Stimulated activated naive CD8-positive, alpha-beta T cell treated with anti-CD3 and anti-CD28 coated beads, Interleukin-15, Interleukin-2, amounts not matched to agents 100 ng/mL and 50 ng/mL, for 24 hours (primary cell): ENCODE measurements at regions not wholly inside any gene's neighbourhood (a gene's known extent, or its start where the extent isn't known, plus 50 kb on each side); places are given as distances from the start of the nearest gene placed in this dataset.

ENCODE experiments used
- H3K27ac Mint-ChIP-seq: one replicate; pipeline ENCODE4 v1.8.0; 2021; ENCODE audit warnings: mild to moderate bottlenecking, mixed read lengths
- H3K27me3 Mint-ChIP-seq: one replicate; pipeline ENCODE4 v1.8.0; 2021; ENCODE audit warnings: mixed read lengths
- H3K36me3 Mint-ChIP-seq: one replicate; pipeline ENCODE4 v1.8.0; 2021; ENCODE audit warnings: low read depth, mixed read lengths
- H3K4me1 Mint-ChIP-seq: one replicate; pipeline ENCODE4 v1.8.0; 2021; ENCODE audit warnings: low read depth, mixed read lengths
- H3K4me3 Mint-ChIP-seq: one replicate; pipeline ENCODE4 v1.8.0; 2021; ENCODE audit warnings: mild to moderate bottlenecking, mixed read lengths
- H3K9me3 Mint-ChIP-seq: one replicate; pipeline ENCODE4 v1.8.0; 2021; ENCODE audit warnings: mixed read lengths

- Mint-ChIP-seq H3K36me3 (no peaks in the 10 kb centered on the region), H3K27ac (no peak overlapping the region), H3K9me3 (no peaks in the 10 kb centered on the region), H3K4me3 (no peak overlapping the region), H3K4me1 (no peaks in the 10 kb centered on the region), H3K27me3 (no peaks in the 10 kb centered on the region)
Measured at GRCh38 chr10:71077796-71078453, 134.4 kb upstream of the UNC5B start.

GRCh38 chr10:71078454-71079145 is 133.8 kb upstream of the UNC5B start:
- no peaks in the 10 kb centered on the region for H3K36me3 Mint-ChIP-seq
- H3K9me3 Mint-ChIP-seq, result no peaks in the 10 kb centered on the region
- no peak overlapping the region for H3K27ac Mint-ChIP-seq
- no peak overlapping the region for H3K4me3 Mint-ChIP-seq
- H3K27me3 Mint-ChIP-seq, result no peaks in the 10 kb centered on the region
- no peaks in the 10 kb centered on the region for H3K4me1 Mint-ChIP-seq

- Mint-ChIP-seq H3K27ac (no peak overlapping the region), H3K27me3 (no peaks in the 10 kb centered on the region), H3K9me3 (no peaks in the 10 kb centered on the region), H3K4me1 (no peaks in the 10 kb centered on the region), H3K4me3 (no peak overlapping the region), H3K36me3 (no peaks in the 10 kb centered on the region)
Measured at GRCh38 chr10:71079761-71080380, 132.5 kb upstream of the UNC5B start.

- Mint-ChIP-seq H3K27ac (no peak overlapping the region), H3K9me3 (no peaks in the 10 kb centered on the region), H3K4me1 (no peaks in the 10 kb centered on the region), H3K36me3 (no peaks in the 10 kb centered on the region), H3K27me3 (no peaks in the 10 kb centered on the region), H3K4me3 (no peak overlapping the region)
Measured at GRCh38 chr10:71080381-71081228, 131.8 kb upstream of the UNC5B start.

- Mint-ChIP-seq H3K27me3 (no peaks in the 10 kb centered on the region), H3K9me3 (no peaks in the 10 kb centered on the region), H3K4me1 (no peaks in the 10 kb centered on the region), H3K4me3 (no peak overlapping the region), H3K36me3 (no peaks in the 10 kb centered on the region), H3K27ac (no peak overlapping the region)
Measured at GRCh38 chr10:71081229-71081560, 131.2 kb upstream of the UNC5B start.

- H3K36me3 Mint-ChIP-seq, result no peaks in the 10 kb centered on the region
- H3K27ac Mint-ChIP-seq, result no peak overlapping the region
- H3K4me1 Mint-ChIP-seq, result no peaks in the 10 kb centered on the region
- no peak overlapping the region for H3K4me3 Mint-ChIP-seq
- no peaks in the 10 kb centered on the region for H3K27me3 Mint-ChIP-seq
- no peaks in the 10 kb centered on the region for H3K9me3 Mint-ChIP-seq
Measured at GRCh38 chr10:71081912-71082311, 130.5 kb upstream of the UNC5B start.

GRCh38 chr10:71082960-71083715 is 129.2 kb upstream of the UNC5B start:
- no peak overlapping the region for H3K4me3 Mint-ChIP-seq
- no peak overlapping the region for H3K27ac Mint-ChIP-seq
- H3K4me1 Mint-ChIP-seq, result no peaks in the 10 kb centered on the region
- H3K27me3 Mint-ChIP-seq, result no peaks in the 10 kb centered on the region
- no peaks in the 10 kb centered on the region for H3K9me3 Mint-ChIP-seq
- H3K36me3 Mint-ChIP-seq, result no peaks in the 10 kb centered on the region

- Mint-ChIP-seq H3K4me3 (no peak overlapping the region), H3K36me3 (no peaks in the 10 kb centered on the region)
Measured at GRCh38 chr10:71083716-71083975, 128.7 kb upstream of the UNC5B start.

GRCh38 chr10:71084061-71084817 is 128.1 kb upstream of the UNC5B start:
- Mint-ChIP-seq H3K36me3 (no peaks in the 10 kb centered on the region), H3K27me3 (no peaks in the 10 kb centered on the region), H3K4me1 (no peaks in the 10 kb centered on the region), H3K9me3 (no peaks in the 10 kb centered on the region), H3K4me3 (no peak overlapping the region), H3K27ac (no peak overlapping the region)

More at GRCh38 chr10:71083716-71083975, 128.7 kb upstream of the UNC5B start:
- H3K27me3 Mint-ChIP-seq, result no peaks in the 10 kb centered on the region
- no peaks in the 10 kb centered on the region for H3K9me3 Mint-ChIP-seq
- H3K27ac Mint-ChIP-seq, result no peak overlapping the region
- H3K4me1 Mint-ChIP-seq, result no peaks in the 10 kb centered on the region

- no peaks in the 10 kb centered on the region for H3K36me3 Mint-ChIP-seq
- no peak overlapping the region for H3K27ac Mint-ChIP-seq
- no peaks in the 10 kb centered on the region for H3K4me1 Mint-ChIP-seq
- no peaks in the 10 kb centered on the region for H3K9me3 Mint-ChIP-seq
- no peak overlapping the region for H3K4me3 Mint-ChIP-seq
- no peaks in the 10 kb centered on the region for H3K27me3 Mint-ChIP-seq
Measured at GRCh38 chr10:71084818-71085126, 127.6 kb upstream of the UNC5B start.

GRCh38 chr10:71085689-71086438 is 126.5 kb upstream of the UNC5B start:
- H3K4me1 Mint-ChIP-seq, result no peaks in the 10 kb centered on the region
- H3K36me3 Mint-ChIP-seq, result no peaks in the 10 kb centered on the region
- H3K9me3 Mint-ChIP-seq, result no peaks in the 10 kb centered on the region
- H3K27ac Mint-ChIP-seq, result no peak overlapping the region
- H3K4me3 Mint-ChIP-seq, result no peak overlapping the region
- H3K27me3 Mint-ChIP-seq, result peaks cover 7% of the 10 kb centered on the region

- no peaks in the 10 kb centered on the region for H3K4me1 Mint-ChIP-seq
- peaks cover 9% of the 10 kb centered on the region for H3K27me3 Mint-ChIP-seq
- H3K9me3 Mint-ChIP-seq, result no peaks in the 10 kb centered on the region
- H3K4me3 Mint-ChIP-seq, result no peak overlapping the region
- H3K36me3 Mint-ChIP-seq, result no peaks in the 10 kb centered on the region
- no peak overlapping the region for H3K27ac Mint-ChIP-seq
Measured at GRCh38 chr10:71086439-71087080, 125.8 kb upstream of the UNC5B start.

- H3K4me1 Mint-ChIP-seq, result no peaks in the 10 kb centered on the region
- H3K27ac Mint-ChIP-seq, result no peak overlapping the region
- no peaks in the 10 kb centered on the region for H3K36me3 Mint-ChIP-seq
- H3K27me3 Mint-ChIP-seq, result peaks cover 16% of the 10 kb centered on the region
- H3K9me3 Mint-ChIP-seq, result no peaks in the 10 kb centered on the region
- H3K4me3 Mint-ChIP-seq, result no peak overlapping the region
Measured at GRCh38 chr10:71087622-71088021, 124.7 kb upstream of the UNC5B start.
